GM21367 (cell line): ENCODE measurements at regions not wholly inside any gene's neighbourhood (a gene's known extent, or its start where the extent isn't known, plus 50 kb on each side); places are given as distances from the start of the nearest gene placed in this dataset.
"Not testable (repeated sequence)": the region's sequence is repeated elsewhere in the genome, so short reads cannot be mapped to it uniquely, and the experiment has no call there.

ENCODE experiments used
- ATAC-seq: cut with Tn5 transposase; IDR thresholded peaks from one replicate; pipeline ENCODE4 v1.9.1; 2021; ENCODE audit not compliant: unreplicated experiment

DNA sequence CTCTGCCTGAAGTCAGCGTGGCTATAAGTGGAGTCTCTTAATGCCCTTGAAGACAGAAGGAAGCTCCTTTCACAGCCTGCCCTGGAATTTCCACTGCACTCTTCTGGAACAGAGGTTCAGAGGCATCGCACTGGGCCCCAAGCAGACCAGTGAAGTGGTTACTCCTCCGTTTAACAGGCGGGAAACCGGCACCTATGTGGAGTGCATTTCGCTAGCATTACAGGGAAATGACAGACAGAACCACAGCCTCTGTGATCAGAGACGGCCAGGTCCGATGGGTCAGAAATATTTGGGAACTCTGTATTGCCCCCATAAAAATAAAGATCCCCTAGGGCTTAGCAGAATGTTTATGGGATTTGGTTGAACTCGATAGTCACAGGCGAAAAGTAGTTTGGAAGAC is 406.9 kb upstream of the PRKCQ start:
- no peak for ATAC-seq

DNA sequence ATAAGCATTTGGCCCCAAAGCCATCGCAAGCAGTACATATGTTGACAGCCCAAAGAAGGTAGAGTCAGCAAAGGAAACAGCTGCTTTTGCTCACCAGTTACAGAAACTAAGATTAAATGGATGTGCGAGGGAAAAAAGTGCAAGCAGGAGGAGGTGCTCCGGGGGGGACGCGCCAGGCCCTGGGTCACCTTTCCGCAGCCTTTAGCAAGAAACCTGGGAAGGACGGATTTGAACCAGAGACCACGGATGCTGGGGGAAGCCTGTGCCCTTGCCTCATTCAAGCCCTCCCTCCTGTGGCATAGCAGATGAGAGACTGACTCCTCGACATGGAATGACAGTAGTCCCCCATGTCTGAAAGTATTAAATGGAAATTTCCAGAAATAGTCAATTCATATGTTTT is 405.6 kb upstream of the PRKCQ start:
- no peak for ATAC-seq

DNA sequence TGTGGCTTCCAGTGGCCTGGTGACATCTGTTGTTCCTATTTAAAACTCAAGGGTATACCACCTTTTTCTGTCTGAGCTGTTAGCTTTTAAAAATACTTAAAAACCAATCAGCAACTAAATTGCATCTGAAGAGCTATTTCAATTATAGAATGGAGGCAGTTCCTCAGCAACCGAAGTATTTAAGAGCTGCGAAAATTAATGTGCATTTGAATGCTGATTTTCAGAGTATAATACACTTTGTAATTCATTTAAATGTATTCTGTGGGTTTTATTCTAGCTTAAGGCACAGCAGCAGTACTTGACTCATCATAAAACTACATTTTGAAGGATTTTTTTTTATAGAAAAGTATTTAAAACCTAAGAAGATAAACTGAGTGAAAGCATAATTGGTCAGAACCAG is 404.9 kb upstream of the PRKCQ start:
- no peak for ATAC-seq

DNA sequence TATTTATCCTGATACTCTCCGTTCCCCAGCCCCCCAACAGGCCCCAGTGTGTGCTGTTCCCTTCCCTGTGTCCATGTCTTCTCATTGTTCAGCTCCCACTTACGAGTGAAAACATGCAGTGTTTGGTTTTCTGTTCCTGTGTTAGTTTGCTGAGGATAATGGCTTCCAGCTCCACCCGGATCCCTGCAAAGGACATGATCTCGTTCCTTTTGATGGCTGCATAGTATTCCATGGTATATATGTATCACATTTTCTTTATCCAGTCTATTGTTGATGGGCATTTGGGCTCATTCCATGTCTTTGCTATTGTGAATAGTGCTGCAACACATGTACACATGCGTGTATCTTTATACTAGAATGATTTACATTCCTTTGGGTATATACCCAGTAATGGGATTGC is 403.9 kb upstream of the PRKCQ start:
- ATAC-seq, result not testable (repeated sequence)

DNA sequence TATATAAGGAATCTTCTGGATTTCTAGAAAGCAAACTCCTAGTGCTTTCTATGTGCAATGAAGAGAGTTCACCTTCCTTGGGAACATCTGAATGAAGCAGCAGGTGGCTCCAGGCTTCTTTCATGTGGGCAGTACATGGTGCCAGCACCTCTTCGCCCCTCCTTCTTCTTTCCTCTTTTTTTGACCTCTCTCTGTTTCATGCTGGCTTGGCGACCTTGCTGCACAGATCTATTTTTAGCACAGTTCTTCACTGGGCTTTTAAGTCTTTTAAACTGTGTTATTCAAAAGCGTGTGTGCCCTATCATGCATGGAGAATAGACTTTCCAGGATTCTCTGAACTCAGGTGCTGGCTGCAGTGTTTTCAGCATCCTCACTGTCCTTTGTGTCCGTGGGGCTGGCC is 400.3 kb upstream of the PRKCQ start:
- no peak for ATAC-seq

DNA sequence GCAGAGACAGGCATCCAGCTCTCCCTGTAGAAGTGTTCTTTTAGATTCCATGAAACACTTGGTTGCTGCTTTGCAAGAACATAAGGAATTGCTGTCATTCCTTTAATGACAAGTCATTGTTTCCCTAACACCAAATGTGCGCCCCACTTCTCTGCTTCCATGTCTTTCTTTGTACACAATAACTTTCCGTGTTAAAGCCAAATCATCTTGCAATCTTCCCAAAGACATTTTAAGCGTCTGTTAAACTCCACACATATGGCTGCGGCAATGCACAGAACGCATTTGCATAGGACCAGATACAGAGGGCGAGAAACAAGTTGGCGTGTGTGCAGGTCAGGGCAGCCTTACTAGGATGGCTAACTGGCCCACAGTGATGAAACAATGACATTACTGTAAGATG is 399.3 kb upstream of the PRKCQ start:
- no peak for ATAC-seq

DNA sequence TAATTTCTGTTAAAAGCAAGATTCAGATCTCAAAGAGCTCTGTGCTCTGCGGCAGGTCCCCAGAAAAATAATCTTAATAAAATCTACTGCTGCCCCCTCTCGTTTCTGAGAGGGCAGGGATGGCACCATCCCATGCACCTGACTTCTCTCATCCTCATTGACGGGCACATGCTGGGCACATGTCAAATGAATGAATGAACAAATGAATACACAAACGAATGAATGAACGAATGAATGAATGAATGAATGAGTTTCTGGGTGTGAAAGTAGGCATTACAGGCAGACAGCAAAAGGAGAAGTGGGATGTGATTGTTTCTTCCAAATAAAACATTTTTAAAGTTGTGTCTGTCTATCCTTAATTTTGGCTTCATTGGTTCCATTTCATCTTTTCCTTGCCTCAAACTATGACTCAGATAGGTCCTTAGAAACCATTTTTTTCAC is 398.1 kb upstream of the PRKCQ start:
- no peak for ATAC-seq

DNA sequence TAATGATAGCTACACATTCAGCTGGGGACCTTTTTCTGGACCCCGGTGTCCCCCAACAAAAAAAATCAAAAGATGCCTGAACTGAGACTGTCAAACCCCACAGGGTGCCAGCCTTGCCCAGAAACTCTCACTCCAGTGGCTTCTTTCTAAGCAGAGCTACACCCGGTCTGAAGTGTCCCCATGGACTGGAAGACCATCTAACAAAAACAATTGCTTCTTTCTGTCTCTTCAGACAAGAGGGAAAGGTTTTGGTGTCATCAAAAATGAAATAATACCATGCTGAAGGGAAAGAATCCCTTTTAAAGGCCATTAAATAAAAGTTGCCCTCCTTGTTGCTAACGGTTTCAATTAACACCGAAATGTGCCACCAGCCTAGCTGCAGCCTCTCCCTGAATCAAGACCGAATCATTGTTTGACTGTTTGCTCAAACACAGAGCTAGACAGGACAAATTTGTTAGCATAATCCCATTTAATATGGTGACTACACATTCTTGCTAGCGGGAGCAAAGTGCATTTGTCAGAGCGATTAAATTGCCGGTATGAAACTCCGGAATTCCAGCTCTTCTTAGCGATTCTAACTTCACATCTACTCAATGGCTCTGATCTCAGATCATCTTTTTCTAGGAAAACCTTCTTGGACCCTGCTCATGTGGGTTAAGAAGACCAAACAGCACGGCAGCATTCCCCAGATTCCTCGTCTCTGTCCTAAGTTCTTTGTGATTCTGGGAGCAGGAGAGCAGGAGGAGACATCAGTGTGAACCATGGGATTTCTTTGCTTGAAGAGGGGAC is 397.5 kb upstream of the PRKCQ start:
- ATAC-seq, result no peak

DNA sequence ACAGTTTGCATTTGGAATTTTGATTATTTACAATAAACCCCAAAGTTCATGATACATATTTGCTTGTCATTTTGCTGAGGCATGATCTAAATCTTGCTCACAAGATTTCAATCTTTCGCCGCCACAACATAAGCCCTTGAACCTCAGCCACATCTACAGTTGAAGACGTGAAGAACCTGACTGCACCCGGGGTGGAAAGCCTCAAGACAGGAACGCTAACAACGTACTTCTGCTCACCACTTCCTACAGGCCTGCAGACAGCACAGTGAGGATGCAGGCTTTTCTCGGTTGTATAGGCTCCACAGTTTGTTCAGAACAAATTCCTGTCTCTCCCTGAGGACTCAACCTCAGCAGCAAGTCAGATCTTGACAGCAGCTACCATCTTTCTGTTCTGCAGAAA is 393.8 kb upstream of the PRKCQ start:
- no peak for ATAC-seq

DNA sequence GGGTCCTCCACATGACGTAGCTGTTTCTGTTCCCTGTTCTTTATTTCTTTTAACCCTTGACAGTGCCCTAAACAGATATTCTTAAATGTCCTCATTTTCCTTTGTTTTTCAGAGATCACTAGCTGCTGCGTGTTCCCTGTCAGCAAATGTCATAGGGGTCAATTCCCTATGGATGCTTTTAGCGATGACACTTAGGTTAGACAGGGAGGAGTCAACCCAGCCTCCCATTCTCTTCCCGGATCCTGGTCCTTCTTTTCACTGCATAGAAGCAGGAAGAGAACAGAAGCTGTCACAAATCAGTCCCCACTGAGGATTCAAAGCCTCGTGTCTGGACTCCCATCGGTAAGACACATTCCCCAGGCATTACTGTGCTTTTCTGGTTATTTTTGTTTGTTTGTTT is 392.1 kb upstream of the PRKCQ start:
- no peak for ATAC-seq

DNA sequence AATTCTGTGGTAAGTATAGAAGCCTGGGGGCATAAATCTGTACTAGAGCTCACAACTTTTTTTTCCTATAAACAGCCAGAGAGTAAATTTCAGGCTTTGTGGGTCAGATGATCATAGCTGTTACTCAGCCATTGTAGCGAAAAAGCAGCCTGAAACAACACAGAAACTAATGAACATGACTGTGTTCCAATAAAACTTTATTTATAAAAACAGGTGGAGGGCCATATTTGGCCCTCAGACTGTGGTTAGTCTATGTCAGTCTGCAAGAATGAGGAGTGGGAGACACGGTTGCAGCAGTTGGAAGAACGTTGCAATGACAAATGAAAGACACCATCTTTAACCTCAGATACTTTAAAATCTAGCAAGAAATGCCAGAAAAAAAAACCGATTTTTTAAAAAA is 389.6 kb upstream of the PRKCQ start:
- no peak for ATAC-seq

DNA sequence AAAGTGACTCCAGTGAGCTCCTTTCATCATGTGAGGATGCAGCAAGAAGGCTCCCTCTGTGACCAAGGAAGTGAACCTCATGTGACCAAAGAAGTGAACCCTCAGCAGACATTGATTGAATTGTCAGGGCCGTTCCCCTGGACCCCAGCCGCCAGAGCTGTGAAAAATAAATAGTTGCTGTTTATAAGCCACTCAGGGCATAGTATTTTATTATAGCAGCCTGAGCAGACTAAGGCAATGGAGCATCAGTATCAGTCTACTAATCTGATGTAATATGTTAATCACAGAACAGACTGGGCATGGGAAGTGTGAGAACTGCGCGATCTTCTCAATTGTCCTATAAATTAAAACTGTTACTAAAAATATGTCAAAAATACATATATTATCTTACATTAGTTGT is 384.5 kb upstream of the PRKCQ start:
- ATAC-seq, result no peak

DNA sequence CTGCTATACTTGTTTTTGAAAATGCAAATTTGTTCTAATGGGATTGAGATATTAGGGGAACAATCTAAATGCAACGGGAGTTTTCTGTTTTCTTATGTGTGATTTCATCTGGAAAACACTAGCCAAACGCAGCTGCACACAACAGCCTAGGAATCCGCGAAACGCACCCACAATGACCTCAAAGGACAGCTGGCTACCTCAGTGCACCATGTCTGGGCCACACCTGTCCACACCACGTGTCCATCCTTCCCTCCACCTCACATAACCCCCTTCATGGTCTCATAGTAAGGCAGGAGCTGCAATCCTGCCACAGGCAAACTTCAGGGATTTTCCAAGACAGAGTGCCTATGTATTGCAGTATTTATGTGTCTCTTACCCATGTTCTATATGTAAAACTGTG is 382.5 kb upstream of the PRKCQ start:
- no peak for ATAC-seq

DNA sequence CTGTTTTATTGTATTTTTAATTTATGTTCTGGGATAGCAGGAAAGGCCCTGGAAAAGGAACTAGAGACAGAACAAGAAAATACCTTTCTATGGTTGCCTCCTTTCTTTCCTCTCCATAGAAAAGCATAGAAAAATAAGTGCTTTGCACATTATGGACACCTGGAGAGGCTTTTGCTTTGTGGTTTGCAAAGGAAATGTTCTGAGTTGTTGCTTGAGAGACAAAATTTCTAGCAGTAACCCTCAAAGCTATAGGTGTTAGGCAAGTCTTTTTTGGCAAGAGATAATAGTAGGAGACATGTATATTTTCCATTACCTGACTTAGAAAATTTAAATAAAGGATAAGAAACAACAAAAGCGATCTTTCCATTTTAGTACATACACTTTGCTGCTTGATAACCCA is 378.6 kb upstream of the PRKCQ start:
- no peak for ATAC-seq

DNA sequence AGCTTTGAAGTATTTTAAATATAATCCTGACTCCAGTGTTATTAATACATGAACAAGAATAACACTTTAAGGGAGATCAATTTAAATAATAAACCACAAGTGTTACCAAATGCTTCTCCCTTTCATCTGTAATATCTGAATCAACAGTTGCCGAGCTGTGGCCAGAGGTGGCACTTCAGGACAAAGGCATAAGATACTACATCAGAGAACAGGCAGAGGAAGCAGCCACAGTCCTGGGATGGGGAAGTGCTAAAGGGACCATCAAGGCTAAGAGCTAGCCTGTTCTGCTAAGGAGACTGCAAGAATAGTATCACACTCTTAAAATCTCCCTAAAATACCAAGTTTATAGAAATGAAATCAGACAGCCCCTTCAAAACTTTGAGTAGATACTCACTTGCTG is 378.2 kb upstream of the PRKCQ start:
- ATAC-seq, result no peak

DNA sequence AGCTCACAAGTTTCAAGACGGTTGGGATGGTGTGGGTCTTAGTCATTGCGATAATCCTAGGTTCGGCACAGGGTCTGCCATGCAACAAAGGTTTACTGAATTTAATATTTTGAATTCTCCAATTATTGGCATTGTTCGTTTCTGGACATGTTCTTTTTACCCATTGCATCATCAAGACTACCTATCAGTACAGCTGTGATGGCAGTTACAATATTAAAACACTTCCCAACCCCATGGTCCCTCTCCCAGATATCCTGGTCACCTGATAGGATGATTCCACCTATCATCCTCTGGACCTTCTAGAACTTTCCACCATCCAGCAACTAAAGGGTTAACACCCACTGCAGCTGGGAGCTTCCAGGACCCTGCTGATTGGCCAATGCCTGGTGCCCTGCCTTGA is 377.8 kb upstream of the PRKCQ start:
- no peak for ATAC-seq

DNA sequence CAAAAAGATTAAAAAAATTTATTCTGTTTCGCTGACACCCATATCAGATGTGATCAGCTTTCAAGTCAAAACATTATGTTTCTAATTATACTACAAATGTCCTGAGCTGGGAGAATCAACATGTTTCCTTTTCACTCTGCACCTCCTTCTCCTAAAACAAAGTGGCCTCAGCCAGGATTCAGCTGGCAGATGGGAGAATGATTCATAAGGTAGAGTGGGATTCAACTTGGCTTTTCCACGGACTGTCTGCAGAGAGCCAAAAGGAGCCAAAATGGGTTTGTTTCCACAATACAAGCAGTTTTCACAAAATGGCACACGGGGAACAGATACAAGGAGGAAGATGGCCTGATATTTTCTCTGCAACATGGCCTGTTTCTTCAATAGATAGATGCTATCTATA is 376.5 kb upstream of the PRKCQ start:
- ATAC-seq, result no peak

DNA sequence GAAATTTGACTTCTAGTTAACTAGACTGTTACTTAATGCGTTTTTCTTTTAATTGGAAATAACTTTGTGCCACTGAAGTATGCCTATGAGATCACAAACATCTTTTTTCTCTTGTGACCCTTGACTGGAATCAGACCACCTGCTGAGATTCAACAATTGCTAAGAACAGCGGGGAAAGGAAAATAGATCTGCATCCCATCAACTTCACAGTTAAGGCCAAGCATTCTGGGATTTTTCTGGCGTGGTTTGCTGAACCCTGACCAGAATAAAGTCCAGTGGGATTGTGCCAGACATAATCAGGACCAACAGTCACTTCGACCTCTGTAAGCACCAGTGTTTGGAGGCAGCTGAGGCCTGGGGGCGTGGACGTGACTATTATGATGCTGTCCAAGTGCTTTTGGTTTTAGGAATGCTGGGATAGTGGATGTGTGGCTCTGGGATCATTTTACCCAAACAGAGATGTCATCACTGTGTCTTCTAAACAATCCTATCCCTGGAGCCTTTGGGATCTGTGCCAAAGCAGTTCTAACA is 373.3 kb upstream of the PRKCQ start:
- no peak for ATAC-seq

DNA sequence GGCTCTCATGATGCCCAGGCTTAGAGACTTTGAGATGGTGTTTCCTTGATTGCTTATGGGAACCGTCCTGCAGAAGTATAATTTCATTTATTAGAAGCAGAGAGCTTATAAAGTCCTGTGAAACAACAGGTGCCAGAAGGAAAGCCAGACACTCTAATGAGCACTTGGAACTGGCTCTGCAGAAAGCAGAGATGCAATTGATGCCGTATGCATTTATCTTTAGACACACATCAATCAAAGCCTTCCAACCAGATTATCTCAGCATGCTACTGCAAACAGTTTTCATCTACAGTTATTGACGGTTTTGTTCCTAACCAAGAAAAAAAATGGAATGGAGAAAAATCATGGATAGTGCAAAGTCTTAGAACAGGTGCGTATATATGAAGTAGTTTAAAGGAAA is 371.7 kb upstream of the PRKCQ start:
- ATAC-seq, result no peak

DNA sequence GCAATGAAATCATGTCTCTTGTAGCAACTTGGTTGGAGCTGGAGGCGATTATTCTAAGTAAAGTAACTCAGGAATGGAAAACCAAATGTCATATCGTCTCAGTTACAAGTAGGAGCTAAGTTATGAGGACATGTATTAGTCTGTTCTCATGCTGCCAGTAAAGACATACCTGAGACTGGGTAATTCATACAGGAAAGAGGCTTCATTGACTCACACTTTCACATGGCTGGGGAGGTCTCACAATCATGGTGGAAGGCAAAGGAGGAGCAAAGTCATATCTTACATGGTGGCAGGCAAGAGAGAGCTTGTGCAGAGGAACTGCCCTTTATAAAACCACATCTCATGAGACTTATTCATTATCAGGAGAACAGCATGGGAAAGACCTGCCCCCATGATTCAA is 370.1 kb upstream of the PRKCQ start:
- no peak for ATAC-seq

DNA sequence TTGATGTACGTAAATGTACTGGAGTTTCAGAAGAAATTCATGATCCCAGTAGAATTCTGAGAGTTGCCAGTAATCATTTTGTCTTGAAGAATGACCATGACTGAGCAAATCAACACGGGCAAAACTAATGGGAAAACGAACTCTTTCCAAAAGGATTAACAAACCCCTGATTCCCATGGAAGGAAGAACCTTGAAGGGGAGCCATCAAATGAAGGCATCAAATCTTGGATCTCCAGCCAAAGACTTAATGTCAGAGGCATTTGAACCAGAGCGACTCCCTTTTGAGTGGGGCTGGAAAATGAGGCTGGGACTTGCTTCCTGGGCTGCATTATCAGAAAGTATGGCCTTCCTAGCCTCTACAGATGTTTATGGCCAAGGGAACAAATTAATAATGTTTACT is 364.4 kb upstream of the PRKCQ start:
- ATAC-seq, result no peak

DNA sequence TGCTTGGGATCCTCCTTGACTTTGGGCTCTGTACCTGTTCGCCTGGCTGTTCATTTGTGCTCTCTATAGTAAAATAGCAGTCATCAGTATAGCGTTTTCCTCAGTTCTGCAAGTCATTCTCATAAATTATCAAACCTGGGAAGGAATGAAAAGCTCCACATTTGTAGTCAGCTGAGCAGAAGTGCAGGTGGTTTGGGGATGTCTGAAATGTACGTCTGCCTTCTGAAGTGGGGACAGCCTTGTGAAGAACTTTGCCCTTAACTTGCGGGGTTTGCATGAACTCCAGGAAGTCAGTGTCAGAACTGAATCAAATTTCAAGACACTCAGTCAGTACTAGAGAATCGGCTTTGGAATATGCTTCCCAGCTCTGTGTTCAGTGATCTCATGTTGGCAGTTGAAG is 358.3 kb upstream of the PRKCQ start:
- ATAC-seq, result no peak

DNA sequence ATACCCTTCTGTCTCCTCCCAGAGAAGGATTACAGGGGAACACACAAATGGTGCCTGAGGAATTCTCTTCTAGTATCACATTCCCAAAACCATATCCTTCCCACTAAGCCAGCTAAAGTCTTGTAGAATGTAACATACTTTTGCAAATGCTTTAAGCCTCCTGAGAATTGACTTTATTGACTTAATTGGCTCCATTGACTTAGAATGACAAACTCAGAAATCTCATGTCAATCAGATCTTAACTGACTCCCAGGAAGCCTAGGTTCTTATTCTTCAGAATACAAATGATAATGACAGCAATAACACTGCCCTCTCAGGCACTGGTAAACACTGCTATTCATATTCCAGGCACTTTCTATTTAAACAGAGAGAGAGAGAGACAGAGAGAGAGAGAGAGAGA is 356.9 kb upstream of the PRKCQ start:
- no peak for ATAC-seq
